Suprapubic skin (tissue), 4 donors: ENCODE measurements at regions not wholly inside any gene's neighbourhood (a gene's known extent, or its start where the extent isn't known, plus 50 kb on each side); places are given as distances from the start of the nearest gene placed in this dataset.

Source experiments
- EP300 ChIP-seq: sonication (generic); formaldehyde crosslinking; IDR thresholded peaks from one replicate; pipeline ENCODE4 v1.6.1; 2017; ENCODE audit warnings: antibody characterized with exemption
- POLR2A ChIP-seq, 2 donors: fragments of 450-650 bp; IDR thresholded peaks; one replicate each; pipeline ENCODE4 v1.6.1; 2017; ENCODE audit warnings: antibody characterized with exemption in 2 of 2, mild to moderate bottlenecking in 2 of 2, moderate library complexity in 2 of 2
- POLR2AphosphoS5 ChIP-seq, 3 donors: sonication (generic); formaldehyde crosslinking; IDR thresholded peaks; one replicate each; pipeline ENCODE4 v1.6.1; 2017; ENCODE audit warnings: antibody characterized with exemption in 3 of 3
- TF ChIP-seq, protein P1 (sequence below), 2 donors: fragments of 200-600 bp in 1 of 2; fragments of 450-650 bp in 1 of 2; sonication (generic) in 1 of 2; IDR thresholded peaks; one replicate each; pipeline ENCODE4 v1.5.1; 2016 to 2019; ENCODE audit warnings: antibody characterized with exemption in 2 of 2, mild to moderate bottlenecking in 1 of 2, moderate library complexity in 1 of 2

DNA sequence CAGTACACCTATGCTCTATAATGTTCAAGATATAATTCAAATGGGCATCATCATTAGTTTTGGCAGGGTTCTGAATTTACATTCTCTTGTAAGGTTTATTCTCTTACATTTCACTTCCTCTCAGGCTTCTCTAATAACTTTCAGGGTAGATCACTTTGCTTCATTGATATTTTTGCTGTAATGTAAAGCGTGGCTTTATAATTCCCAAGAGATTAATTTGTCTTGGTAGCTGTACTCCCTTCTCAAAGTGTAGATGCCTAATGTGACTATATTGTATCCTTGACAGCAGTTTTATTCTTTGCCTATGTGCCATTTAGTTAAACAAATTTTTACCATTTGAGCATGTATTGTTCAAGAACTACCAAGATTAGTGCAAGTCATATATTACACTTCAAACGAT lies 889.1 kb downstream of the TAF11L14 start:
- TF ChIP-seq, protein P1, sequence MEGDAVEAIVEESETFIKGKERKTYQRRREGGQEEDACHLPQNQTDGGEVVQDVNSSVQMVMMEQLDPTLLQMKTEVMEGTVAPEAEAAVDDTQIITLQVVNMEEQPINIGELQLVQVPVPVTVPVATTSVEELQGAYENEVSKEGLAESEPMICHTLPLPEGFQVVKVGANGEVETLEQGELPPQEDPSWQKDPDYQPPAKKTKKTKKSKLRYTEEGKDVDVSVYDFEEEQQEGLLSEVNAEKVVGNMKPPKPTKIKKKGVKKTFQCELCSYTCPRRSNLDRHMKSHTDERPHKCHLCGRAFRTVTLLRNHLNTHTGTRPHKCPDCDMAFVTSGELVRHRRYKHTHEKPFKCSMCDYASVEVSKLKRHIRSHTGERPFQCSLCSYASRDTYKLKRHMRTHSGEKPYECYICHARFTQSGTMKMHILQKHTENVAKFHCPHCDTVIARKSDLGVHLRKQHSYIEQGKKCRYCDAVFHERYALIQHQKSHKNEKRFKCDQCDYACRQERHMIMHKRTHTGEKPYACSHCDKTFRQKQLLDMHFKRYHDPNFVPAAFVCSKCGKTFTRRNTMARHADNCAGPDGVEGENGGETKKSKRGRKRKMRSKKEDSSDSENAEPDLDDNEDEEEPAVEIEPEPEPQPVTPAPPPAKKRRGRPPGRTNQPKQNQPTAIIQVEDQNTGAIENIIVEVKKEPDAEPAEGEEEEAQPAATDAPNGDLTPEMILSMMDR (IDR thresholded peaks at IDR 0.05): no peak
- TF ChIP-seq POLR2AphosphoS5 (IDR thresholded peaks at IDR 0.05): no peak
- no peak for TF ChIP-seq POLR2A (IDR thresholded peaks at IDR 0.05)
- TF ChIP-seq EP300: no peak
